Heart right ventricle (tissue), 16 donors: ENCODE measurements at regions not wholly inside any gene's neighbourhood (a gene's known extent, or its start where the extent isn't known, plus 50 kb on each side); places are given as distances from the start of the nearest gene placed in this dataset.

ENCODE experiments used
- ATAC-seq, 8 donors: fragments of 200-7000 bp; cut with Tn5 transposase; one replicate each; pipeline ENCODE4 v1.9.1; 2020; ENCODE audit warnings: mild to moderate bottlenecking in 8 of 8, moderate library complexity in 8 of 8, moderate number of reproducible peaks in 1 of 8
- DNase-seq, 2 donors: peaks; one replicate each; pipeline ENCODE4 v3.0.0-alpha.2; 2020
- H3K27ac ChIP-seq, 10 donors: fragments of 200-600 bp; sonication (generic) in 2 of 10; one replicate each; pipeline versions ENCODE4 v1.5.0 to v1.8.0; 2020 to 2022; ENCODE audit warnings: mild to moderate bottlenecking in 3 of 10
- H3K27me3 ChIP-seq, 7 donors: fragments of 200-600 bp; one replicate each; pipeline ENCODE4 v1.8.0; 2021 to 2022; ENCODE audit warnings: mild to moderate bottlenecking in 2 of 7
- H3K36me3 ChIP-seq, 9 donors: fragments of 200-600 bp; sonication (generic) in 1 of 9; one replicate each; pipeline versions ENCODE4 v1.5.0 to v1.8.0; 2020 to 2022; ENCODE audit warnings: mild to moderate bottlenecking in 2 of 9
- H3K4me1 ChIP-seq, 9 donors: fragments of 200-600 bp; sonication (generic) in 1 of 9; one replicate each; pipeline versions ENCODE4 v1.5.0 to v1.8.0; 2020 to 2022; ENCODE audit warnings: mild to moderate bottlenecking in 4 of 9
- H3K4me3 ChIP-seq, 10 donors: fragments of 200-600 bp; sonication (generic) in 2 of 10; one replicate each; pipeline versions ENCODE4 v1.5.0 to v1.8.0; 2020 to 2022; ENCODE audit warnings: mild to moderate bottlenecking in 7 of 10, moderate library complexity in 2 of 10
- H3K9me3 ChIP-seq, 11 donors: fragments of 200-600 bp in 10 of 11; sonication (generic) in 2 of 11; one replicate each; pipeline versions ENCODE4 v1.5.0 to v1.8.0; 2013 to 2022; ENCODE audit warnings: mild to moderate bottlenecking in 2 of 11, control low read depth in 1 of 11, moderate library complexity in 1 of 11
- CTCF ChIP-seq, 9 donors: fragments of 200-600 bp; sonication (generic) in 2 of 9; IDR thresholded peaks; one replicate each; pipeline versions ENCODE4 v1.5.0 to v1.8.0; 2021 to 2022; ENCODE audit warnings: antibody characterized with exemption in 9 of 9, mild to moderate bottlenecking in 5 of 9, moderate library complexity in 1 of 9
- WGBS, 2 donors: extraction: QIAGEN DNeasy Blood & Tissue Kit; methylation state at CpG; one replicate each; pipeline ENCODE4 v1.1.7; 2013; ENCODE audit warnings: inconsistent platforms in 1 of 2; 5-methylcytosine and 5-hydroxymethylcytosine counted together
- intact Hi-C, 10 donors: fragments of 100-400 bp; cut with DNase I; formaldehyde crosslinking; loops; one replicate each; pipeline versions ENCODE4 v1.11.1 to v1.14.2; 2022
- donor health status: Arrhythmogenic right ventricular cardiomyopathy.
- donor health status: ischemic (EF 13 %, LVEDD 7.1; RV severe dilation, severe dysfunction).
- donor health status: healthy with polysubstance abuse.
- donor health status: DM: no; HTN: yes; CAD: no.
- donor health status: DM: no; HTN: no; CAD: no.
- donor health status: ischemic (EF 25% LVEDD 6.9; RV normal size, moderate dysfunction).
- donor health status: ischemic (EF 25% LVEDD 5.7; RV mildly dilated, moderate dysfunction).
- donor health status: healthy.
- donor health status: DM: yes; HTN: yes; CAD: no.
- donor health status: Ischemic cardiomyopathy.
- donor health status: ischemic (EF 35%, LVEDD 5.7; RV mildly dilated, moderate dysfunction).
- donor health status: nonischemic (EF 11% LVEDD 7.7; RV severe dilation, severe dysfunction).
- donor health status: DM: yes; HTN: yes; CAD: no.
- donor health status: PGD.
- donor health status: ischemic (EF 29% LVEDD 5.4; RV normal size, mild dysfunction).
- donor health status: nonischemic (EF 23%, LVEDD 6.1; RV moderate dilation, normal function).

GRCh38 chr2:228703152-228703551 is 521.7 kb upstream of the SPHKAP start:
- no peak for DNase-seq
- no peak for ATAC-seq
- Histone ChIP-seq H3K4me1 (no peaks in the 10 kb centered on the region), H3K27me3 (no peaks in the 10 kb centered on the region), H3K36me3 (no peaks in the 10 kb centered on the region), H3K4me3 (no peak overlapping the region), H3K9me3 (no peaks in the 10 kb centered on the region), H3K27ac (no peak overlapping the region)
- intact Hi-C loops = loop anchor here in 4 of 10 donors (5.0 to 10.0 kb wide), 3 partner anchors 569 to 882 kb away; partner anchors contain the start of gene PID1 (in 2 of the 4)
- WGBS, 2 donors = 62 to 64% methylated on average over 6 of the region's 6 CpGs
- no peak for TF ChIP-seq CTCF (IDR thresholded peaks at IDR 0.05)

DNA sequence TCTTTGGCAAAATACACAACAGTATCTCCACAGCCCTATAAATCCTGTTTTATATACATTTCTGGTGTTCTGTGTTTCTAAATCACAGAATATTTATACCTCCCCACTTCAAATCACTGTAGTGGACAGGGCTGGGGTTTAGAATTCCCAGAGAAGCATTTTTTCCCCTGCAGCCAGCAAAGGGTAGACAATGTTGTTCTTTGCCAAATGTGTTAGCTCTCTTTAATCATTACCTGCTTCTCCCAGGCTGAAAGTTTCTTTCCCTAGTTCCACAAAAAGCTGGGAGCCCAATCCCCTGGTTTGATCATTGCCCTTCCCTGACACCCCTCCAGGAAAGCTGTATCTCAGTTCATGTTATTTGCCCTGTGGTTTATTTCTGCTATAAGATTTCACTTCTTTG is 520.0 kb upstream of the SPHKAP start:
- Histone ChIP-seq H3K4me1 (no peaks in the 10 kb centered on the region), H3K4me3 (no peak overlapping the region), H3K36me3 (no peaks in the 10 kb centered on the region), H3K27ac (no peak overlapping the region), H3K27me3 (no peaks in the 10 kb centered on the region), H3K9me3 (no peaks in the 10 kb centered on the region)
- TF ChIP-seq CTCF (IDR thresholded peaks at IDR 0.05) = no peak
- DNase-seq = no peak
- ATAC-seq = no peak
- intact Hi-C loops = loop anchor here in 4 of 10 donors (5.0 to 10.0 kb wide), 3 partner anchors 571 to 883 kb away; partner anchors contain the start of gene PID1 (in 2 of the 4)

GRCh38 chr2:228700638-228701037 is 519.2 kb upstream of the SPHKAP start:
- H3K4me3 ChIP-seq = no peak overlapping the region
- ATAC-seq = no peak
- no peaks in the 10 kb centered on the region for H3K4me1 ChIP-seq
- no peak for DNase-seq
- no peak overlapping the region for H3K27ac ChIP-seq
- peaks cover 0 to 5% (median 0%) of the 10 kb centered on the region in 11 donors for H3K9me3 ChIP-seq
- no peaks in the 10 kb centered on the region for H3K27me3 ChIP-seq
- H3K36me3 ChIP-seq = no peaks in the 10 kb centered on the region
- intact Hi-C loops = loop anchor here in 4 of 10 donors (5.0 to 10.0 kb wide), 3 partner anchors 572 to 884 kb away; partner anchors contain the start of gene PID1 (in 2 of the 4)
- TF ChIP-seq CTCF (IDR thresholded peaks at IDR 0.05) = no peak
- 81 to 87% methylated on average over 7 of the region's 7 CpGs for WGBS, 2 donors

DNA sequence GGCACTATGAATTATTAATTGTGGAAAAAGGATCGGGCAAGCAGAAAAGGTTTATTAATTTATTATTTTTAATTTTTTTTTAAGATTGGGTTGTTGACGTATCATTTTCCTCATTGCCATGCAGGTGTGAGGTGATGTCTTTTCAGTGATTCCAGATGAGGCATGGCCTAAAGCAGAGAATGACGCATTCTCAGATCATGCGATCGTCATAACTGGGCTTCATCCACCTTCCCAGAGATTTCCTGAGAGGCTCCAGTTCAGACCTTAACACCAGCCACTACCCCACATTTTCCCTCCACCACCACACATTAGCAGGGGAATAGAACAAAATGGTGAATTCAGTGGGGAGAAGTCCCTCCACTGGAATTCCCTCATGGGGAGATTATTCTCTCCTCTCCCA is 518.4 kb upstream of the SPHKAP start:
- ATAC-seq (no peak), DNase-seq (no peak)
- no peaks in the 10 kb centered on the region for H3K36me3 ChIP-seq
- no peak overlapping the region for H3K27ac ChIP-seq
- peaks cover 0 to 5% (median 0%) of the 10 kb centered on the region in 11 donors for H3K9me3 ChIP-seq
- intact Hi-C loops = loop anchor here in 9 of 10 donors (5.0 to 10.0 kb wide), 6 partner anchors 572 to 895 kb away; partner anchors contain the start of gene PID1 (in 7 of the 9)
- no peaks in the 10 kb centered on the region for H3K27me3 ChIP-seq
- no peak for TF ChIP-seq CTCF (IDR thresholded peaks at IDR 0.05)
- WGBS, 2 donors = 95 to 96% methylated on average over 5 of the region's 5 CpGs
- H3K4me3 ChIP-seq = no peak overlapping the region
- H3K4me1 ChIP-seq = no peaks in the 10 kb centered on the region
